ENCODE measurements at regions not wholly inside any gene's neighbourhood (a gene's known extent, or its start where the extent isn't known, plus 50 kb on each side); places are given as distances from the start of the nearest gene placed in this dataset.
"Not testable (repeated sequence)": the region's sequence is repeated elsewhere in the genome, so short reads cannot be mapped to it uniquely, and the experiment has no call there.

DNA sequence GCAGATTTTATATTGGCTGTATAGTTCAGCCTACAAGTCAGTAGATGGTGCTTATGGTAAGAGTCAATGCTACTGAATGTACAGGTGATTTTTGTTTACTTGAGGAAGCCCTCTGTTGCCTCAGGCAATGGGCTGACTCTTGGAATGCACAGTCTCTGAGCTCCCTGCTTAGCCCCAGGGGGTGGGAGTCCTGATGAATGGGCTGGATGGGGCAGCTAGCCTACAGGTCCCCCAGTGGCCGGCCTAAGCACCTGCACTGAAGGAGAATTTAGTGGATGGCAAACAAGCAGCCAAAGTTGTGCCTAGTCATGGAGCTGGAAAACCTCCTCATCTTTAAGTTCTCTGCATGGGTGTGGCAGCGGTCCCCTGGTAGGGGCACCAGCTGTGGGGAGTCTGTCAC, 101.8 kb upstream of the CXorf51B start:
- Histone ChIP-seq H3K4me3 (ENCODE audit: low read depth in 2 of 2, low read length in 2 of 2) (no peak overlapping the region), H3K27me3 (ENCODE audit: control insufficient read depth, insufficient read depth, low read length) (no peaks in the 10 kb centered on the region), H3K36me3 (ENCODE audit: control insufficient read depth, insufficient read depth, low read length) (no peaks in the 10 kb centered on the region), H3K4me1 (ENCODE audit: control insufficient read depth, insufficient read depth, low read length) (no peaks in the 10 kb centered on the region), H3K27ac (ENCODE audit: low read length) (no peak overlapping the region), H3K9me3 (ENCODE audit: control insufficient read depth, insufficient read depth, low read depth, low read length) (no peaks in the 10 kb centered on the region)
- in situ Hi-C loops (cut with HindIII; ENCODE audit: low pct_unique_long_range_greater_than_20kb, low sequenced_read_pairs) (no loop called here), intact Hi-C loops (cut with micrococcal nuclease; ENCODE audit: unreplicated experiment) (no loop called here)
- no TSS peak for BruUV-seq (replicated peaks)
- DNase-seq (ENCODE audit: low read depth, low spot score) (no peak), ATAC-seq (no peak)
- CTCF ChIA-PET: no interaction called here
- TF ChIP-seq SIN3A (IDR thresholded peaks at IDR 0.05; ENCODE audit: borderline replicate concordance, insufficient read depth, low read depth, low read length) (no peak), POLR2AphosphoS5 (IDR thresholded peaks at IDR 0.05; ENCODE audit: low read depth, low read length) (no peak), TCF7L2 (IDR thresholded peaks at IDR 0.05; ENCODE audit: low read depth, low read length) (no peak)
- TF ChIP-seq, protein P1, sequence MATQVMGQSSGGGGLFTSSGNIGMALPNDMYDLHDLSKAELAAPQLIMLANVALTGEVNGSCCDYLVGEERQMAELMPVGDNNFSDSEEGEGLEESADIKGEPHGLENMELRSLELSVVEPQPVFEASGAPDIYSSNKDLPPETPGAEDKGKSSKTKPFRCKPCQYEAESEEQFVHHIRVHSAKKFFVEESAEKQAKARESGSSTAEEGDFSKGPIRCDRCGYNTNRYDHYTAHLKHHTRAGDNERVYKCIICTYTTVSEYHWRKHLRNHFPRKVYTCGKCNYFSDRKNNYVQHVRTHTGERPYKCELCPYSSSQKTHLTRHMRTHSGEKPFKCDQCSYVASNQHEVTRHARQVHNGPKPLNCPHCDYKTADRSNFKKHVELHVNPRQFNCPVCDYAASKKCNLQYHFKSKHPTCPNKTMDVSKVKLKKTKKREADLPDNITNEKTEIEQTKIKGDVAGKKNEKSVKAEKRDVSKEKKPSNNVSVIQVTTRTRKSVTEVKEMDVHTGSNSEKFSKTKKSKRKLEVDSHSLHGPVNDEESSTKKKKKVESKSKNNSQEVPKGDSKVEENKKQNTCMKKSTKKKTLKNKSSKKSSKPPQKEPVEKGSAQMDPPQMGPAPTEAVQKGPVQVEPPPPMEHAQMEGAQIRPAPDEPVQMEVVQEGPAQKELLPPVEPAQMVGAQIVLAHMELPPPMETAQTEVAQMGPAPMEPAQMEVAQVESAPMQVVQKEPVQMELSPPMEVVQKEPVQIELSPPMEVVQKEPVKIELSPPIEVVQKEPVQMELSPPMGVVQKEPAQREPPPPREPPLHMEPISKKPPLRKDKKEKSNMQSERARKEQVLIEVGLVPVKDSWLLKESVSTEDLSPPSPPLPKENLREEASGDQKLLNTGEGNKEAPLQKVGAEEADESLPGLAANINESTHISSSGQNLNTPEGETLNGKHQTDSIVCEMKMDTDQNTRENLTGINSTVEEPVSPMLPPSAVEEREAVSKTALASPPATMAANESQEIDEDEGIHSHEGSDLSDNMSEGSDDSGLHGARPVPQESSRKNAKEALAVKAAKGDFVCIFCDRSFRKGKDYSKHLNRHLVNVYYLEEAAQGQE (IDR thresholded peaks at IDR 0.05; ENCODE audit: insufficient read depth in 1 of 2, low read depth in 2 of 2, low read length in 1 of 2): no peak
- TF ChIP-seq, protein P2, sequence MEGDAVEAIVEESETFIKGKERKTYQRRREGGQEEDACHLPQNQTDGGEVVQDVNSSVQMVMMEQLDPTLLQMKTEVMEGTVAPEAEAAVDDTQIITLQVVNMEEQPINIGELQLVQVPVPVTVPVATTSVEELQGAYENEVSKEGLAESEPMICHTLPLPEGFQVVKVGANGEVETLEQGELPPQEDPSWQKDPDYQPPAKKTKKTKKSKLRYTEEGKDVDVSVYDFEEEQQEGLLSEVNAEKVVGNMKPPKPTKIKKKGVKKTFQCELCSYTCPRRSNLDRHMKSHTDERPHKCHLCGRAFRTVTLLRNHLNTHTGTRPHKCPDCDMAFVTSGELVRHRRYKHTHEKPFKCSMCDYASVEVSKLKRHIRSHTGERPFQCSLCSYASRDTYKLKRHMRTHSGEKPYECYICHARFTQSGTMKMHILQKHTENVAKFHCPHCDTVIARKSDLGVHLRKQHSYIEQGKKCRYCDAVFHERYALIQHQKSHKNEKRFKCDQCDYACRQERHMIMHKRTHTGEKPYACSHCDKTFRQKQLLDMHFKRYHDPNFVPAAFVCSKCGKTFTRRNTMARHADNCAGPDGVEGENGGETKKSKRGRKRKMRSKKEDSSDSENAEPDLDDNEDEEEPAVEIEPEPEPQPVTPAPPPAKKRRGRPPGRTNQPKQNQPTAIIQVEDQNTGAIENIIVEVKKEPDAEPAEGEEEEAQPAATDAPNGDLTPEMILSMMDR (IDR thresholded peaks at IDR 0.05): no peak
- POLR2A ChIA-PET: no interaction called here

DNA sequence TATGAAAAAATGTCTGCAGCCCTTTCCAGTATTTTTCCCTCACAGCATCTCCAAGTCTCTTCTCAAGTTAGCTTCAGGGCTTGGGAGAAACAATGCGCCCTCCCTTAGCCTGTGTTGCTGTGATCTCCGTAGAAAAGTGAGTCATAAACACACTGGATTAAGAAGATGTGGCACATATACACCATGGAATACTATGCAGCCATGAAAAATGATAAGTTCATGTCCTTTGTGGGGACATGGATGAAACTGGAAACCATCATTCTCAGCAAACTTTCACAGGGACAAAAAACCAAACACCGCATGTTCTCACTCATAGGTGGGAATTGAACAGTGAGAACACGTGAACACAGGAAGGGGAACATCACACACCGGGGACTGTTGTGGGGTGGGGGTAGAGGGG, 100.7 kb upstream of the CXorf51B start:
- H3K4me1 ChIP-seq (ENCODE audit: control insufficient read depth, insufficient read depth, low read length); DNase-seq (ENCODE audit: low read depth, low spot score); H3K9me3 ChIP-seq (ENCODE audit: control insufficient read depth, insufficient read depth, low read depth, low read length); intact Hi-C loops (cut with micrococcal nuclease; ENCODE audit: unreplicated experiment); H3K4me3 ChIP-seq (ENCODE audit: low read depth in 2 of 2, low read length in 2 of 2); BruUV-seq (replicated peaks); H3K27me3 ChIP-seq (ENCODE audit: control insufficient read depth, insufficient read depth, low read length); H3K27ac ChIP-seq (ENCODE audit: low read length); H3K36me3 ChIP-seq (ENCODE audit: control insufficient read depth, insufficient read depth, low read length); ATAC-seq; CTCF ChIA-PET; in situ Hi-C loops (cut with HindIII; ENCODE audit: low pct_unique_long_range_greater_than_20kb, low sequenced_read_pairs); POLR2A ChIA-PET: not testable (repeated sequence)

DNA sequence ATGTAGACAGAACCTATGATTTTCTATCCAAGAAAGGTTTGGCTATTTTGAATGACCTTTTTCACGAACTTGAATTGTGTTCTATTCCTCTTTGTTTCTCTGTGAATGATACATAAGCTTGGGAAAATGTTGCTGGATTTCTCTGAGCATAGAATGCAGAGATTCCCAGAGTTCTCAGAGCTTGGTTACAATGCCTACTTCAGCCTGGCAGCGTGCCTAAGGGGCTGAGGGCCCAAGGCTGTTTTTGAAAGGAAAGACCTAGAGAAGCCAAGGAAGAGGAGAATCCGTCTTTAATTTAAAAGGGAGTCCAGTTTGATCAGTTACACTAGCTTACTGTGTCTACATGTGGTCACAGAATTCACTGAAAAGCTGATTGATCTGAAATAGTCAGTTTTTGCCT, 55.3 kb upstream of the CXorf51B start:
- POLR2A ChIA-PET: no interaction called here
- TF ChIP-seq, protein P2 (IDR thresholded peaks at IDR 0.05): no peak
- TF ChIP-seq SIN3A (IDR thresholded peaks at IDR 0.05; ENCODE audit: borderline replicate concordance, insufficient read depth, low read depth, low read length) (no peak), POLR2AphosphoS5 (IDR thresholded peaks at IDR 0.05; ENCODE audit: low read depth, low read length) (no peak), TCF7L2 (IDR thresholded peaks at IDR 0.05; ENCODE audit: low read depth, low read length) (no peak)
- TF ChIP-seq, protein P1 (IDR thresholded peaks at IDR 0.05; ENCODE audit: insufficient read depth in 1 of 2, low read depth in 2 of 2, low read length in 1 of 2): no peak
- CTCF ChIA-PET: no interaction called here
- ATAC-seq: no peak
- in situ Hi-C loops (cut with HindIII; ENCODE audit: low pct_unique_long_range_greater_than_20kb, low sequenced_read_pairs): no loop called here
- Histone ChIP-seq H3K27ac (ENCODE audit: low read length) (no peak overlapping the region), H3K4me1 (ENCODE audit: control insufficient read depth, insufficient read depth, low read length) (no peaks in the 10 kb centered on the region), H3K27me3 (ENCODE audit: control insufficient read depth, insufficient read depth, low read length) (no peaks in the 10 kb centered on the region), H3K36me3 (ENCODE audit: control insufficient read depth, insufficient read depth, low read length) (no peaks in the 10 kb centered on the region), H3K9me3 (ENCODE audit: control insufficient read depth, insufficient read depth, low read depth, low read length) (no peaks in the 10 kb centered on the region), H3K4me3 (ENCODE audit: low read depth in 2 of 2, low read length in 2 of 2) (no peak overlapping the region)
- BruUV-seq (replicated peaks): no TSS peak
- DNase-seq (ENCODE audit: low read depth, low spot score): no peak
- intact Hi-C loops (cut with micrococcal nuclease; ENCODE audit: unreplicated experiment): no loop called here
